LHCN-M2 (cell line): ENCODE measurements at regions not wholly inside any gene's neighbourhood (a gene's known extent, or its start where the extent isn't known, plus 50 kb on each side); places are given as distances from the start of the nearest gene placed in this dataset.

ENCODE experiments used
- DNase-seq: peaks from one replicate; pipeline ENCODE4 v3.0.0-alpha.2; 2012; ENCODE audit warnings: low read depth

DNA sequence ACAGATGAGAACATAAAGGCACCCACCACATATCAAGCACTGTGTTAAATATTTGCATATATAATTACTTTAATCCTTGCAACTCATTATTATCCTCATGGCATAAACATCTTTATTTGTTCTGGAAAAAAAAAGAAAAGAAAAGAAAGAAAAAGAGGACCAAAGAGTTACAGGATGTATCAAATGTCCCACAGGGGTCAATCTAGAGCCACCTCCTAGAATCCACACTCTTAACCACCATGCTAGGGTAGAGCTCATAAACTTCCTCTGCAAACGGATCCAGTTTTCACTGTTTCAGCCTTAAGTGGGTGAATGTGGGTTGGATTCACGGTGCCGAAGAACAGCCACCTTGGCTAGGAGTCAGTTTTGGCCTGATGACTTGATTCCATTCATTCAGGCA is 171.1 kb upstream of the PPARGC1A start:
- DNase-seq, result no peak

DNA sequence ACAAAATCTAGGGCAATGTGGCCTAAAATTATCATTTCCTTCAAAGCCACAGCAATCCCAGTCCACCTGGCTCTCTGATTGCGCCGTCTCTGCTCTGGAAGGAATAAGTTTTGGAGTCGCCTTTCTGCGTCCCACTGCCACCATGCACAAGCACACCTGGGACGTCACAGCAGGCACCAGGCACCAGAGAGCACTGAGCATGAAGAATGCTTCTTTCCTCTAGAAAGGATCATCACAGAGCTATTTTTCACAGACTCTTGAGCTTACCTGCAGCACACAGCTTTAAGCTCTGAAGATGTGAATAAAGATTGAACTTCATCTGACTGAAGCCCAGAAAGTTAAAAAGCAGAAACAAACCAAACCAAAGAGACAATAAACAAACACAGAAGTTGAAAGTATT is 170.0 kb upstream of the PPARGC1A start:
- no peak for DNase-seq

DNA sequence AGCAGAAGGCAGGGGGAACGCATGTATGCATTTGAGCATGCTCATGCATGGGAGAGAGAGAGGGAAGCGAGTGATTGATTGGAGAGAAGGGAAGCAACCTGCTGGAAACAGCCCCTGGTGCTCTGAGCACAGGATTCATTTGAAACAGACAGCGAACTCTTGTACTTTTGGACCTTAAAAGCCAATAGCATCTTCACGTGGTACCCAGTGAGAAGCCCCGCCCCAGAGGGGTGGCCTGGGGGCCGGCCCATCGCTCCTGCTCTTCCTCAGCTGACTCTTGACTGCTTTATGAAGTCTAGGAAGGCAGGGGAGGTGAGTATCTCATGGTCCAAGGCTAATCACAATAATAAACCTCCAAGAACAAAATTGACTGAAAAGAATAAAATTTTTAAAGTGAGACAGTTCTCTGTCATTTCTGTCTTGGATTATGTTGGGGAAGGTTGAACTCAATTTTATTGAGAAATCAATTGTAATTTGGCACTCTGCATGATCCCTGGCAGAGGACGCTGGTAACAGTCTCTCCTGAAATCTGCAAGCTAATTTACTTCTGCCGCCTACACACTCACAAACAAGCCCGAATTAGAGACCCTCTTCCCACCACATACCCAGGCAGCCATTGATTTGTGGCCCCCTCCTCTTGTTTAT is 168.2 kb upstream of the PPARGC1A start:
- no peak for DNase-seq

DNA sequence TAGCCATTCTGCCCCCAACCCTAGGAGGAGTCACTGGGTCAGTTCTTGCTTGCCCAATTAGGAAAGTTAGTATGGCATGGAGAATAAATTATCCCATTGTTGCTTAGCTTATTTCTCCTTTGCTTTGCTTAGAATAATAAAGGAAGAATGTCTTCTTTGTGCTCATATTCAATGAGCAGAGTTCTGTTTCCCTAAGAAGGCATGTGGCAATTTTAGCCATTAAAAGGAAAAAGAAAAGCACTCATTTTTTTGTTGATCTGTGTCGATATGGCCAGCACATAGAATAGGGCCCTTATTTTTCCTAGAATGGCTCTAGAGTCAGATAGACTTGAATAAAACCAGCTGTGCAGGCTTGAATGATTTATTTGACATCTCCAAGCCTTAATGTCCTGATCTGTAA is 166.4 kb upstream of the PPARGC1A start:
- DNase-seq, result no peak

DNA sequence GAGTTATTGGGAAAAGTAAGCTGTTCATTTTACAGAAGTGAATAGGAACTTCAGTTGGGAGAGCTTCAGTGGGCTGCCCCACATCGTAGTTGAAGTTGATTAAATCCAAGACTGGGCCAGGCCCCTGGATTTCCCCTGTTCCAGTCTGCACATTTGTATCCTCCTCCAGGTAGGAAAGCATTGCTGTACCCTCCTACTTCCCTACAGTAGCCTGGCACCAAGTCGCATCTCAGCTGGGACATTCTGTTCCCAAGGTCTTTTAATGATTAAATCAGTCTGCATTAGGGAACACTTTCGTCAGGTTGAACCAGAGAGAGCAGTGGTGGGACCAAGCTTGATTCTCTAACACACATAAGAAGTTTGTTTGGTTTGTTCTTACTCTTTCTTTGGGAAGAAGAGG is 165.8 kb upstream of the PPARGC1A start:
- DNase-seq, result no peak

DNA sequence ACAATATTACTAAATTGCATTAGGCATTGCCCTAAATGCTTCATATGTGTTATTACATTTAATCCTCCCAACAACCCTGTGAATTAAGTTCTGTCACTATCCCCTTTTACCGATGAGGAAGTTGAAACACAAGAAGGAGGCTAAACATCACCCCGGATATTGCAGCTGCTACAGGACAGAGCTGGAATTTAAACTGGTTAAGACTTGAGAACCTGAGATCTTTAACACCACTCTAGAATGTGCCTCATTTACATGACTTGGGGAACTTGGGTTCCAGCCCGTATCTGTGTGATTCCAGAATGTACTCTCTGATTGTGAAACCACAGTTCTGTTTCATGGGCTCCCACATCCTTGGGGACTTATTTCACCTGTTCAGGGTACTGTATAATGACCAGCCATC is 165.1 kb upstream of the PPARGC1A start:
- peak; percentile 46 for DNase-seq

DNA sequence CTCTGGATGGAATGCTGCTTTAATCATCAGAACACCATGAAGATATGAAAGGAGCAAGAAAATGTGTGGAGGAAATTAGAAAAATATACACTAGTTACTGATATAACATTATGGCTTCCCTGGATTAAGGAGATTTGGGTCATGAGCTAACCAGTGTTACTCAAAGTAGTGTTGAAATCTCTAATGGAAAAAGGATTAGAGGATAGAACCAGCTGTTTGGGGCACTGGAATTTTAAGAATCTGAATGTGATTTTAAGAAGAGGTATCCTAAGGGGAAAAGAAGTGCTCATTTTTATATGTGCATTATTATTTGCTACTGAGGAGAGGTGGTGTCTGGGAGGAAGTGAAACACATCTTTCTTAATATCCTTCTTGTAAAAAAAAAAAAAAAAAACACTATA is 164.1 kb upstream of the PPARGC1A start:
- peak; percentile 63 for DNase-seq

DNA sequence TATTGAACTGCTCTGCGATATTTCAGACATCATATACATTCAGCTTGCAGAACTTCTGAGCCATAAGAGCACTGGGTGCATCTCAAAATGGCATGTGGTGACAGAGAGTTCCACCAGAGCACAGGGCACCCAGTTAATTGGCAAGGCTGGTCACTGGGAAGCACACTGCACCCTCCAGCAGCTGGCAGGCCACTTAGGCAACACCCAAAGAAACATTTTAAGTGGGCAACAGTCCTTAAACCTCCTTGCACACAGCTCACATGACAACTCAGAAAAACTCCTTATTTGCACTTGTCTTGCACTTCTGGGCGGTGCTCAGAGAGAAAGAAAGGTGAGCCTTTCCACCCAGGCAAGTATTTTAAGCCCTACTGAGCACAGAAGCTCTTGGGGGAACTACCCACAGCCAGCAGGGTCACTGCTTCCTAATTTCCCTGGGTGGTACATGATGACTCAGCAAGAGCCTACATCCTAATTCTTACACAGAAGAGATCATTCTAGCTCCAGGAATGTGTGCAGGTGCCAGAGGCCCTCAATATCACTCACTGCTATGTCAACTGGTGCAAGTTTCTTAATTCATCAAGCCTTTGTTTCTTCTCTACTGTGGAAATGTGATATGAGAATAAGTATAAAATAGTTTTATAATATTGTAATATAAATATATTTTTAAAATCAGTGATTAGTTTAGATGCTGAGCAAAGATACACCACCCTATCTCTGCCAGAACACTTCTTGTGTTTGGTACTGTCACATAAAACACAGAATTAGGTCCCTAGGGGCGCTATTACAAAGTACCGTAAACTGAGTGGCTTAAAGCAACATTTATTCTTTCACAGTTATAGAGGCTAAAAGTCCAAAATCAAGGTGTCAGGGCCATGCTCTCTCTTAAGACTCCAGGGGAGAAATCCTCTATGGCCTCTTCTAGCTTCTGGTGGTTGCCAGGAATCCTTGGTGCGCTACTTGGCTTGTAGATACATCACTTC is 155.1 kb upstream of the PPARGC1A start:
- DNase-seq, result no peak

DNA sequence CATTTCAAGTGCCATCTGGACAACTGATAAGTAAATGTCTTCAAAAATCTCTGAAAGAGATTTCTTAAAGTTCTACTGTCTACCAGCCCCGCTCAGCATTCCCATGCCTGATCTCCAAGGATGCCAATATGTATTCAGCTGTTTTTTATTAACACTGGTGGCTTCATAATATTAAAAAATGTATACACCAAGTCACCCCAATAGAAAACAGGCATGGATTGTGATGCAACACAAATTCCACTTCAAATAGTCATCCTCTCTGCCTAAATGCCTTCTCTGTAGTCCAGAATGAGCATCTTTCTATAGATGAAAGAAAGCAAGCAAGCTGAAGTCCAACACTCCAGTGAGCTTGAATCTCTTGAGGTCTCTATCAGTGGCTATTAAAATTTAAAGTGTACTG is 152.2 kb upstream of the PPARGC1A start:
- peak; percentile 87 for DNase-seq

DNA sequence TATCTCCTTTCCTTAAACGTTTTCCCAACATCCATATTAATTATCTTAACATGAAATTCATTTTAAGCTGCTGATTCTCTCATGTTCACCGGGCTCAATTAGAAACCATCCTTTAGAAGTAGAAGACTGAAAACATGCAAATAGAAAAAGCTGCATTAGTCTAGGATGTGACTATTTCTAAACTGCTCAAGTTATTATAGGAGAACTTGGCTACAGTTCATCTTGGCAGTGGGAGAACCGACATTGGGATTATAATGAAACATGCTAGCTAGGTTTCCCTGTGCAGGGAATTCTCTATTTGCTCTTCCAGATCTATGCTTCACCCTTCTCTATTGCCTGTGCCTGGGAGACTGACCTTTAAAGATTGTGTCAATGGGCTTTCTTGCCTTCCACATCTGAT is 151.0 kb upstream of the PPARGC1A start:
- DNase-seq, result no peak

DNA sequence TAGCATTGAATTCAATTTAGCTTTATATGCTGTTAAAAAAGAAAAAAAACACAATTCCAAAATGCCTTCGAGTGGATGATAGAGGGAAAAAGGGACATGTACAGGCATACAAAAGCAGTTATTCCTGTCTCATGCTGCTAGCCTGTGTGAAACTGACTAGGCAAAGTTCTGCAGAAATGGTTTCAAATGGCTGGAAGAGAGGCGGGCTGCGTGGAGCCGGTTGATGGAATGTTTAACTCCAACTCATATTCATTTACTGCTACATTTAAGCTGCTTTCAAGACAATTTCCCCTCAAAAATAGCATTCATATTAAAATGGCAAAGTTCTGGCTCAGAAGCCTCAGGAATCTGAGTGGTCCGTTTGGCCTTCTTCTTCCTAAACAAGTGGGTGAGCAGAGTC is 143.8 kb upstream of the PPARGC1A start:
- no peak for DNase-seq

DNA sequence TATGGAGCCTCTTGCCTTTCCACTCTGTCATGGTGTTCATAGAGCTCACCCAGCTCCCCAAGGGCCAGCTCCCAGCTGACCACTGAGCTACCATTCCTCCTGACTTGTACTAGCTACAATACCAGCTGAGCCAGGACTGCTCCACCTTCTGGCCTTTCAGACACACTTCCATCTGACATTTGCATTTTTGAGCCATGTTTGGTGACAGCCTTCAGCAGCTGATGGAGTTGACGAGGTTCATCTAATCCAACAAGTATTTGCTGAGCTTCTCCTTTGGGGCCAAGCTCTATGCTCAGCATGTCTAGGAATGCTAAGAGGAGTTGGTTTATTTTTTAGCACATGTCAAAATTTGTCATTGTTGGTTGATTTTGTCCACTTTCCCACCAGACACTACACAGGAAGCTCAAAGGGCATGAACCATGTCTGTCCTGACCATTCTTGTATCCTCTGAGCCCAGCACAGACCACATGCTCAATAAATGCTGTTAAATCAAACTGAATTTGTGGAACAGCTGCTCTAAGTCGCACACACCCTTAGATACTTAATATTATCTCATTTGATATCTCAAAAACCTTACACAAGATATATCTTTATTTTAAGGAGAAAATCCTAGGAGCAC is 142.6 kb upstream of the PPARGC1A start:
- DNase-seq, result peak; percentile 94

DNA sequence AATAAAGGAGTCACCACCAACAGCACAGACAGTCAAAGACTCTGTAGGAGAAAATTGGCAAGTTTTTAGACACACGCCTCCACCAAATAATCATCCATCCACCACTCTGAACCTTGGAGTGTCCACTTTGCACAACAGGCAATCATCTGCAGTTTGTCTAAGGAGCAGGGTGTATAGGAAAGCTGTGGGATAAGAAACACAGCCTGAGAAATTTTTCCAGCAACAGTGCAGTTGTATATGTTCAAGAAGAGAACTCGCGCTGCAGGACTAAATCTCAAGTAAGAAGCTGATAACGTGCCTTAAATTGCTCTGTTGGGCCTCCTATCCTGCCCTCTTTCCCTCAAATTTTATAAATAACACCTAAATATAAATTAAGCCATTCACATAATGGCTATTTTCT is 136.7 kb upstream of the PPARGC1A start:
- DNase-seq, result no peak

DNA sequence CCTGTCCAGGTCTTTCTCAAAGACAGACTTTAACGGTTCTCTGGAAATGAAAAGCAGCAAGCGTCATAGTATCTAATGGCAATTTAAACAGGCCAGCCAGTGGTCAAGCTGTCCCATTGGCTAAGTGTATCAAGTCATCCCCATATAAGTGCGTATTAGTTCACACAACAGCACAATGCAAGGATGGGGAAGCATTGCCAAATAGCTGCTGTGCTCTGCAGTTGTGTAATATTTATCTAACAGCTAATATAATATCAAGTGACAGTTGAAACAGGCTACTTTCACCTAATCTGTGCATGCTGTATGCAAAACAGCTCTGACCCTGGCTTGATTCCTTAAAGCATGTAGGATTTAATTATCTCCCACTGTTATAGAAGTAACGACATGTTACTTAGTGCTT is 134.8 kb upstream of the PPARGC1A start:
- no peak for DNase-seq

DNA sequence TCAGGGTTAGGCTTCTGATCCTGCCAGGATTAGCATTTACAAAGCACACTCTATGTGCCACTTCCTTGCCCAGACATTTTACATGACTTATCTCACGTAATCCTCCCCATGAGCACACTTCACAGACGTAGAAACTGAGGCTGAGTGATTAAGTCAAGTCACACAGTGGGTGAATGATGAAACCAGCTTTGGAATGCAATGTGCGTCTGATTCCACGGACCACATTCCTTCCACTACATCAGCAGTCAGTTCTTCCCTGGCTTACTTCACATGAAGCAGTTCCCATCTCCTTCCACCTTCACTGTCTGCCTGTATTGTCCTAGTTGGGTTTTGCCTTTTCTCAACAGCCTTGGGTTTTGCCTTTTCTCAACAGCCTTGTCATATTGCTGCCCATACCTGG is 134.3 kb upstream of the PPARGC1A start:
- DNase-seq, result no peak

DNA sequence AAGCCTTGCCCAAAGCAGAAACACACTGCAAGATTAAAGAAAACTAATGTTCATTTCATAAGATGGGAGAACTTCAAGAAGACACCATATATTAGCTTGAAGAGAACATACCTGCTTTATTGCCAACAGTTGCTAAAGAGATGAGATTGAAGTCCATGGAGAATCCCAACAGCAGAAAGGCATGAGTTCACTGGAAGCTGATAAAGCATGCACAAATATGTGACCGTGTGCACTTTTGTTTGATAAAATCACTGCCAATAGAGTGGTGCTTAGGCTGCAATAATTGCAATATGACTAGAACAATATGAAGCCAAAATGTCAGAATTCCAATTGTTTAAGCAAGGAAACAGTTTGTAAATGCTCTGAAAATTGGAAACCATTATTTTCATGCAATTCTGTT is 125.9 kb upstream of the PPARGC1A start:
- DNase-seq, result no peak

DNA sequence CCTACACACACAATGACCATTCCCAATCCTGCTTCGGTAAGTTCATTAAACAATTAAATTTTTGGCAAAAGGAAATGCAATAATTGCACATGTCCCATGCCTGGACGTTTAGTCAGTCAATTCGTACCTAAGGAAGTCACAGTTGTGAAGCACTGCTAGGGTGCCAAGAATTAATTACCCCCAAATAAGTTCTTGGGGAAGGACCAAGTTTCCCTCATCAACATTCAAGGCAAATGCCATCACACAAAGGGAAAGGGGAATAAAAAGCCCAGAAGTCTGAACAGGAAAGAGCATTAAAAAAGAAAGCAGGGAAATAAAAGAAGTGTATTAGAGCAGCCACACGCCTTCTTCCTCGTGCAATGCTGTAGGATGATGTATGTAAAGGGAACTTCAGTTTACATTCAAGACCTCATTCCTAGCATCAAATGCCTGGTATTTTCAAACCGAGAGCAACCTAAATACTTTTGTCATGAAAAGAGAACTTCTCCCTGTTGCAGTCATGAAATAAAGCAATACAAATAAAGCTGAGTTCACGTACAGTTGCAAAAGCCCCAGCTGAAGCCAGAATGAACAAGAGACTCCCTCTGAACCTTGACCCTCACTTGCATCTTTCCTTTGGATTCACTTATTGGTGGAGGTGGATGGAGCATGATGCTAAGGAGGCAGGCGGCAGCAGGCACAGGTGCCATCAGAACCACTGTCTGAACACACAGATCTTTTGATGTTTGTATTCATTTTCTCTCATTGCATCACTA is 124.0 kb upstream of the PPARGC1A start:
- DNase-seq, result no peak

DNA sequence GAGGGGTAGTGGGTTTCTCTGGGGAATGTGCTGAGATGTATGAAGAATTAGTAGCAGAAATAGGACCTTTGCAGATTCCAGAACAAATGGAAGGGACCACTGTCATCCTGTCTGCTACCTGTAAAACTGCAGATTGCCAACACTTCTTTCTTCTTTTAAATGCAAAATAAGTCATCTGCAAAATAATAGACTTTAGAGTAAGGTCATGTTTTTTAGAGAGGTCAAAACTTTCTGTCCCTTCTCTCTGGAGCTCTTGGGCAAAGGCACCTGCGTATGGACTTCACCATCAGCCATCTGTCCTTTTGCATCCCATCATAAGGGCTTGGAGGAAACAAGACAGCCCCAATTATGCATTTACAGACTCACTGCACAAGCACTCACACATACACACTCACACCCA is 121.1 kb upstream of the PPARGC1A start:
- DNase-seq, result no peak

DNA sequence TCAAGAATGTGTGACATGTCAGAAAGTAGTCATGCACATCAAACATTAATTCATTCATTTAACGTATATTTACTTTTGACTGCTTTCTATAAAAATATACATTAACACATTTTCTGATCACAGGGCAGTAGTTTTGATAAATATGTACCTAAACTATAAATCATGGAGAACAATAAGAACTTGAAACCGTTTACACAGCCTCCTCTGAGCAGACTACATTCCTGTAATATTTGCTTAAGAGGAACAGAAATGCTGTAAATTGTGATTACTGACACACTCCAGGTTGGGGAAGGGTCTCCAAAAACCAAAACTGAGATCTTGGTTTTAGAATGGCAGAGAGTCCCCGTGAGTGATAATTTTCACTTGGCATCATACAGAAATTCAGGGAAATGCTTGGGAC is 120.7 kb upstream of the PPARGC1A start:
- no peak for DNase-seq

DNA sequence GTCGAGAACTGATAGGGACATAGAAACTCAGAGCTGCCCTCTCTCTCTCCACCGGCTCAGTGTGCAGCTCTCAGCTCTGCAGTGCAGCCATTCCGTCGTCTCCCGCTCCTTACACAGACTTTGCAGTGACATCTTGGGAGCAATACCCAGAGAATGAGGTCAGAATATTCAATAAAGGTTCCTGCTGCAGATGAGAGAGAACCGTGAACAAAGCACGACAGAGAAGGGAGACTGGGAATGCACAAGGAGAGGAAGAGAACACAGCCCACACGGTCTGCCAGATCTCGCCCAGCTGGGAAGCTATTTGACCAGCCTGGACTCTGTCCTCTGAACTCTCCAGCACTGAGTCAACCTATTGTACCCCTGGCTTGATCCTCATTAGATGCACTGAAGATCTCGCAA is 118.0 kb upstream of the PPARGC1A start:
- DNase-seq, result no peak

DNA sequence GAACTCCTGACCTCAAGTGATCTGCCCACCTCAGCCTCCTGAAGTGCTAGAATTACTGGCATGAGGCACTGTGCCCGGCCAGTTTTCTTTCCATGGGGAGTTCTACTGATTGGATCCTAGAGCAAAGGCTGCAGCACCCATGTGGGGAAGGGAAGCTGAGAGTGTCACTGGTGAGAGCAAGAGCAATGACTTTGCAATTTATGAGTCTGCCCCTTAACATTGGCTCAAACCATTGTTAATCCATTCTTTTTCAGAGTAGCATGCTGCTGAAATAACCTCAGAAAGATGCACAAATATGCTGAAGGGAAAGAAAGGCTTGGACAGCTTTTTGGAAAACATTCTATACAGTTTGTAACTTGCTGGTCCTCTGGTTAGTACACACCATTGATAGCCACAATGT is 116.4 kb upstream of the PPARGC1A start:
- DNase-seq, result no peak

DNA sequence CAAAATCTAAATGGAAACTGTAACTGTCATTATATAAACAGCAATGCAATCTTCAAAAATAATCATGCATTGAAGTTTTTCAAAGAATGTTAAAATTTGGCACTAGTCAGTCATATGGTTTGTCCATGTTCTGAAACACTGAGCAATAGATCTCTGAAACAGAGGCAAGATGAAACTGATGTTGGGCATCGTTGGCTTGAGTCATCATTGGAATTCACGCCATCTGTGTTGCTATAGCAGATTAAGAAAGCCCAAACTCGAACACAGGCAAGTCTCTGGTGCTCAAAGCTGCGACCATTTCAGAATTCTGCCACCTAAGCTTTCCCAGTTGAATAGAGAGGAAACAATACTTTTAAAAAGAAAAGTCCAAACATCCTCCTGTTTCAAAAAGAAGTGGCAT is 114.1 kb upstream of the PPARGC1A start:
- peak; percentile 48 for DNase-seq
